Fibroblast of skin of left biceps (primary cell): ENCODE measurements at regions not wholly inside any gene's neighbourhood (a gene's known extent, or its start where the extent isn't known, plus 50 kb on each side); places are given as distances from the start of the nearest gene placed in this dataset.
"Not testable (repeated sequence)": the region's sequence is repeated elsewhere in the genome, so short reads cannot be mapped to it uniquely, and the experiment has no call there.

Experiments
- DNase-seq, 2 experiments: peaks; one replicate each; pipeline ENCODE4 v3.0.0-alpha.2; 2013; ENCODE audit warnings: low read depth in 2 of 2

GRCh38 chr4:138800421-138800820, 215.2 kb upstream of the NOCT start:
- DNase-seq, result no peak

GRCh38 chr4:138798404-138798803, 217.2 kb upstream of the NOCT start:
- DNase-seq, result no peak

- DNase-seq, result no peak
These were observed 217.9 kb upstream of the NOCT start for GRCh38 chr4:138797646-138798045.

- DNase-seq, result no peak
These were observed 218.8 kb upstream of the NOCT start for GRCh38 chr4:138796761-138797160.

- DNase-seq, result no peak
These were observed 224.8 kb upstream of the NOCT start for GRCh38 chr4:138790706-138791340.

GRCh38 chr4:138789796-138790195, 225.8 kb upstream of the NOCT start:
- no peak for DNase-seq

GRCh38 chr4:138788857-138789256, 226.7 kb upstream of the NOCT start:
- DNase-seq, result no peak

- DNase-seq, result no peak
These were observed 227.3 kb upstream of the NOCT start for GRCh38 chr4:138788267-138788790.

- not testable (repeated sequence) for DNase-seq
These were observed 235.8 kb upstream of the NOCT start for GRCh38 chr4:138779761-138780160.

GRCh38 chr4:138775890-138776289, 239.7 kb upstream of the NOCT start:
- no peak for DNase-seq

- no peak for DNase-seq
These were observed 240.1 kb upstream of the NOCT start for GRCh38 chr4:138775489-138775888.

- DNase-seq, result no peak
These were observed 240.6 kb upstream of the NOCT start for GRCh38 chr4:138774940-138775339.

- DNase-seq, result not testable (repeated sequence)
These were observed 241.5 kb upstream of the NOCT start for GRCh38 chr4:138774125-138774524.

GRCh38 chr4:138773321-138773720, 242.3 kb upstream of the NOCT start:
- DNase-seq, result no peak

GRCh38 chr4:138772366-138772765, 243.2 kb upstream of the NOCT start:
- no peak for DNase-seq

GRCh38 chr4:138770818-138771217, 244.8 kb upstream of the NOCT start:
- DNase-seq, result no peak

GRCh38 chr4:138766332-138766731, 249.2 kb upstream of the NOCT start:
- DNase-seq, result no peak

- no peak for DNase-seq
These were observed 250.1 kb upstream of the NOCT start for GRCh38 chr4:138765442-138765841.

- DNase-seq, result peak; percentile 33 to 39
These were observed 253.9 kb upstream of the NOCT start for GRCh38 chr4:138761638-138762220.

GRCh38 chr4:138759554-138759902, 256.1 kb upstream of the NOCT start:
- no peak for DNase-seq

- no peak for DNase-seq
These were observed 256.6 kb upstream of the NOCT start for GRCh38 chr4:138758876-138759553.

GRCh38 chr4:138758196-138758595, 257.4 kb upstream of the NOCT start:
- no peak for DNase-seq

GRCh38 chr4:138757432-138757831, 258.1 kb upstream of the NOCT start:
- DNase-seq, result no peak
